Peyer's patch (tissue), 4 donors: ENCODE measurements at regions not wholly inside any gene's neighbourhood (a gene's known extent, or its start where the extent isn't known, plus 50 kb on each side); places are given as distances from the start of the nearest gene placed in this dataset.

Experiments
- CTCF ChIP-seq, 6 experiments: fragments of 450-650 bp in 4 of 6; fragments of 200-600 bp in 2 of 6; sonication (generic) in 1 of 6; IDR thresholded peaks; one replicate each; pipeline ENCODE4 v1.5.1; 2017 to 2019; ENCODE audit warnings: antibody characterized with exemption in 6 of 6, mild to moderate bottlenecking in 3 of 6, moderate library complexity in 1 of 6
- POLR2A ChIP-seq, 2 donors: fragments of 450-650 bp; IDR thresholded peaks; one replicate each; pipeline ENCODE4 v1.5.1; 2017; ENCODE audit warnings: antibody characterized with exemption in 2 of 2, mild to moderate bottlenecking in 2 of 2, moderate library complexity in 2 of 2

DNA sequence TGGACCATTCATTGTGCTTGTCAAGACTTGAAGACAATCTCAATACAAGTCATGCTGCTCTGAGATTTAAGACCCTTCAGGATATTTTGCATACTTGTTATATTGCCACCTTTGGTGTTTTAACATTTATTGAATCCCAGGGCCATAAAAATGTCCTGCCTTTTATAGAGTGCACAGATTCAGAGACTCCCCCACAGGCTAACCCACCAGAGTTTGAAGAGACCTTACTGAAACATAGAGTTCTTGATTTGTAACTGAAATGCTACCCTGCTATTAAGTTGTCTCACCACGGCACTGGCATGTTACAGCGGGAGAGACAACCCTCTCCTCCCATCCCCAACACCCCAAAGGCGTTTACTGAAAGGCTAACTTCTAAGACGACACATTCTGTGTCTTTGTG, 313.9 kb upstream of the USP24 start:
- TF ChIP-seq CTCF (IDR thresholded peaks at IDR 0.05): no peak
- no peak for TF ChIP-seq POLR2A (IDR thresholded peaks at IDR 0.05)
